ENCODE measurements at regions not wholly inside any gene's neighbourhood (a gene's known extent, or its start where the extent isn't known, plus 50 kb on each side); places are given as distances from the start of the nearest gene placed in this dataset.

GRCh38 chr9:79213417-79214125, 358.2 kb upstream of the TLE4 start:
- 79 to 91% methylated on average over 3 of the region's 3 CpGs for WGBS, 2 donors
- intact Hi-C loops (cut with DNase I; ENCODE audit: low total_unique reads) = no loop called here
- no peaks in the 10 kb centered on the region for H3K27me3 ChIP-seq
- no peak overlapping the region for H3K27ac ChIP-seq
- no peaks in the 10 kb centered on the region for H3K9me3 ChIP-seq
- no peak overlapping the region for H3K4me3 ChIP-seq
- H3K36me3 ChIP-seq (ENCODE audit: low read depth, missing control alignments) = no peaks in the 10 kb centered on the region
- no peak for TF ChIP-seq POLR2A (IDR thresholded peaks at IDR 0.05)
- TF ChIP-seq CTCF (IDR thresholded peaks at IDR 0.05) = no peak
- no peak for DNase-seq
- H3K4me1 ChIP-seq = no peaks in the 10 kb centered on the region

GRCh38 chr9:79215821-79216220, 355.9 kb upstream of the TLE4 start:
- Histone ChIP-seq H3K27me3 (no peaks in the 10 kb centered on the region), H3K36me3 (ENCODE audit: low read depth, missing control alignments) (no peaks in the 10 kb centered on the region), H3K27ac (no peak overlapping the region), H3K9me3 (no peaks in the 10 kb centered on the region), H3K4me3 (no peak overlapping the region), H3K4me1 (no peaks in the 10 kb centered on the region)
- TF ChIP-seq POLR2A (IDR thresholded peaks at IDR 0.05) (no peak), CTCF (IDR thresholded peaks at IDR 0.05) (no peak)
- WGBS, 2 donors = 48 to 56% methylated on average over 4 of the region's 4 CpGs
- intact Hi-C loops (cut with DNase I; ENCODE audit: low total_unique reads) = no loop called here
- no peak for DNase-seq

GRCh38 chr9:79220251-79220650, 351.5 kb upstream of the TLE4 start:
- Histone ChIP-seq H3K36me3 (ENCODE audit: low read depth, missing control alignments) (no peaks in the 10 kb centered on the region), H3K4me3 (no peak overlapping the region), H3K27me3 (no peaks in the 10 kb centered on the region), H3K9me3 (no peaks in the 10 kb centered on the region), H3K27ac (no peak overlapping the region), H3K4me1 (no peaks in the 10 kb centered on the region)
- 71 to 81% methylated on average over 1 of the region's 1 CpG for WGBS, 2 donors
- intact Hi-C loops (cut with DNase I; ENCODE audit: low total_unique reads) = no loop called here
- DNase-seq = no peak
- no peak for TF ChIP-seq CTCF (IDR thresholded peaks at IDR 0.05)
- no peak for TF ChIP-seq POLR2A (IDR thresholded peaks at IDR 0.05)

- H3K36me3 ChIP-seq (ENCODE audit: low read depth, missing control alignments) = no peaks in the 10 kb centered on the region
- DNase-seq = no peak
- H3K27ac ChIP-seq = no peak overlapping the region
These were observed 351.1 kb upstream of the TLE4 start for GRCh38 chr9:79220666-79221065.

More at GRCh38 chr9:79220666-79221065, 351.1 kb upstream of the TLE4 start:
- Histone ChIP-seq H3K27me3 (no peaks in the 10 kb centered on the region), H3K4me3 (no peak overlapping the region), H3K9me3 (no peaks in the 10 kb centered on the region), H3K4me1 (no peaks in the 10 kb centered on the region)
- WGBS, 2 donors = 85 to 93% methylated on average over 1 of the region's 1 CpG
- intact Hi-C loops (cut with DNase I; ENCODE audit: low total_unique reads) = no loop called here
- TF ChIP-seq CTCF (IDR thresholded peaks at IDR 0.05) (no peak), POLR2A (IDR thresholded peaks at IDR 0.05) (no peak)

Data from testis (tissue), 2 donors.